ENCODE measurements at regions not wholly inside any gene's neighbourhood (a gene's known extent, or its start where the extent isn't known, plus 50 kb on each side); places are given as distances from the start of the nearest gene placed in this dataset.

DNA sequence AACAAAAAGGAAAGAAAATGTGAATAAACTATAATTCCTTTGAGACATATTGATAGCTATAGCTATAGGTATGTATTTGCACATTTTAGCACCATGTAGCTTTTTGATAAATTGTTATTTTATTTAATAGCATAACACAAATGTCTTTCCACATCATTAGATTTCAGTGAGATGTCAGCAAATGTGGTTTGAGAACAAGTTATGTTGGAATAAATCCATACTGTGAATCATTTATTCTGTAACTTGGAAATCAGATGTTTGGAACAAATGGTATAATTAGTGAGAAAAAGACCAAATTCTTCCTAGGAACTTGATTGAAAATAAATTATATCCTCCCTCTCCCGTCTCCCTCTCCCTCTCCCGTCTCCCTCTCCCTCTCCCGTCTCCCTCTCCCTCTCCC is 62.8 kb downstream of the NABP1 start:
- 74 to 93% methylated on average over 2 to 3 of the region's 3 CpGs for WGBS, 2 donors
- Histone ChIP-seq H3K9ac (ENCODE audit: insufficient read depth in 1 of 2, low read length in 2 of 2) (no peak overlapping the region), H3K9me3 (ENCODE audit: control insufficient read depth in 4 of 4, insufficient read depth in 3 of 4, low read length in 3 of 4) (no peaks in the 10 kb centered on the region), H3K4me1 (ENCODE audit: control insufficient read depth in 5 of 5, insufficient read depth in 5 of 5, low read length in 5 of 5) (no peaks in the 10 kb centered on the region), H3K27ac (ENCODE audit: low read depth in 1 of 2, low read length in 1 of 2) (no peak overlapping the region), H3K4me3 (no peak overlapping the region), H3K27me3 (ENCODE audit: control insufficient read depth in 3 of 3, insufficient read depth in 3 of 3, low read length in 2 of 3) (no peaks in the 10 kb centered on the region), H3K36me3 (ENCODE audit: control insufficient read depth in 4 of 4, insufficient read depth in 4 of 4, low read length in 4 of 4) (no peaks in the 10 kb centered on the region)
- ATAC-seq (ENCODE audit: insufficient read depth, low FRiP score): no peak
- TF ChIP-seq CTCF (IDR thresholded peaks at IDR 0.05; ENCODE audit: control extremely low read depth, extremely low read depth): no peak
- no peak for DNase-seq

GRCh38 chr2:191746346-191747169 is 68.6 kb downstream of the NABP1 start:
- peak; percentile 10 for ATAC-seq (ENCODE audit: insufficient read depth, low FRiP score)
- 75 to 82% methylated on average over 7 of the region's 7 CpGs for WGBS, 2 donors
- H3K27ac ChIP-seq (ENCODE audit: low read depth in 1 of 2, low read length in 1 of 2): no peak overlapping the region

GRCh38 chr2:191747170-191747530 is 69.2 kb downstream of the NABP1 start:
- H3K4me3 ChIP-seq: no peak overlapping the region
- 87 to 95% methylated on average over 3 of the region's 3 CpGs for WGBS, 2 donors
- DNase-seq (no peak), ATAC-seq (ENCODE audit: insufficient read depth, low FRiP score) (no peak)
- H3K36me3 ChIP-seq (ENCODE audit: control insufficient read depth in 4 of 4, insufficient read depth in 4 of 4, low read length in 4 of 4): no peaks in the 10 kb centered on the region
- H3K27me3 ChIP-seq (ENCODE audit: control insufficient read depth in 3 of 3, insufficient read depth in 3 of 3, low read length in 2 of 3): no peaks in the 10 kb centered on the region
- no peak overlapping the region for H3K27ac ChIP-seq (ENCODE audit: low read depth in 1 of 2, low read length in 1 of 2)
- H3K9ac ChIP-seq (ENCODE audit: insufficient read depth in 1 of 2, low read length in 2 of 2): no peak overlapping the region
- TF ChIP-seq CTCF (IDR thresholded peaks at IDR 0.05; ENCODE audit: control extremely low read depth, extremely low read depth): no peak
- H3K9me3 ChIP-seq (ENCODE audit: control insufficient read depth in 4 of 4, insufficient read depth in 3 of 4, low read length in 3 of 4): no peaks in the 10 kb centered on the region
- H3K4me1 ChIP-seq (ENCODE audit: control insufficient read depth in 5 of 5, insufficient read depth in 5 of 5, low read length in 5 of 5): no peaks in the 10 kb centered on the region

More at GRCh38 chr2:191746346-191747169, 68.6 kb downstream of the NABP1 start:
- H3K27me3 ChIP-seq (ENCODE audit: control insufficient read depth in 3 of 3, insufficient read depth in 3 of 3, low read length in 2 of 3): no peaks in the 10 kb centered on the region
- H3K36me3 ChIP-seq (ENCODE audit: control insufficient read depth in 4 of 4, insufficient read depth in 4 of 4, low read length in 4 of 4): no peaks in the 10 kb centered on the region
- H3K9ac ChIP-seq (ENCODE audit: insufficient read depth in 1 of 2, low read length in 2 of 2): no peak overlapping the region
- H3K9me3 ChIP-seq (ENCODE audit: control insufficient read depth in 4 of 4, insufficient read depth in 3 of 4, low read length in 3 of 4): no peaks in the 10 kb centered on the region
- peak in 1 of 3 donors; percentile 9 for DNase-seq
- no peaks in the 10 kb centered on the region for H3K4me1 ChIP-seq (ENCODE audit: control insufficient read depth in 5 of 5, insufficient read depth in 5 of 5, low read length in 5 of 5)
- TF ChIP-seq CTCF (IDR thresholded peaks at IDR 0.05; ENCODE audit: control extremely low read depth, extremely low read depth): no peak
- no peak overlapping the region for H3K4me3 ChIP-seq
